ENCODE measurements at regions not wholly inside any gene's neighbourhood (a gene's known extent, or its start where the extent isn't known, plus 50 kb on each side); places are given as distances from the start of the nearest gene placed in this dataset.

GRCh38 chr4:95715830-95716229 lies 124.1 kb upstream of the PDHA2 start:
- DNase-seq (ENCODE audit: low spot score) (no peak), ATAC-seq (ENCODE audit: low read depth) (peak; percentile 72)
- Histone ChIP-seq H3K4me1 (ENCODE audit: insufficient read depth, poor library complexity, severe bottlenecking) (peaks cover 10% of the 10 kb centered on the region), H3K27ac (ENCODE audit: poor library complexity, severe bottlenecking) (peak overlapping the region; percentile 27), H3K4me3 (ENCODE audit: severe bottlenecking) (no peak overlapping the region), H3K9me3 (ENCODE audit: severe bottlenecking) (no peaks in the 10 kb centered on the region), H3K36me3 (ENCODE audit: low read depth) (no peaks in the 10 kb centered on the region), H3K27me3 (ENCODE audit: insufficient read depth, poor library complexity, severe bottlenecking) (no peaks in the 10 kb centered on the region)
- no peak for TF ChIP-seq CTCF (IDR thresholded peaks at IDR 0.05; ENCODE audit: poor library complexity, severe bottlenecking)

GRCh38 chr4:95714571-95714970 lies 125.3 kb upstream of the PDHA2 start:
- H3K4me1 ChIP-seq (ENCODE audit: insufficient read depth, poor library complexity, severe bottlenecking), result peaks cover 10% of the 10 kb centered on the region
- H3K27me3 ChIP-seq (ENCODE audit: insufficient read depth, poor library complexity, severe bottlenecking), result no peaks in the 10 kb centered on the region
- H3K27ac ChIP-seq (ENCODE audit: poor library complexity, severe bottlenecking), result no peak overlapping the region
- no peaks in the 10 kb centered on the region for H3K9me3 ChIP-seq (ENCODE audit: severe bottlenecking)
- no peak for TF ChIP-seq CTCF (IDR thresholded peaks at IDR 0.05; ENCODE audit: poor library complexity, severe bottlenecking)
- no peak overlapping the region for H3K4me3 ChIP-seq (ENCODE audit: severe bottlenecking)
- DNase-seq (ENCODE audit: low spot score), result no peak
- no peak for ATAC-seq (ENCODE audit: low read depth)
- H3K36me3 ChIP-seq (ENCODE audit: low read depth), result no peaks in the 10 kb centered on the region

GRCh38 chr4:95705323-95705722 lies 134.6 kb upstream of the PDHA2 start:
- H3K4me1 ChIP-seq (ENCODE audit: insufficient read depth, poor library complexity, severe bottlenecking), result peaks cover 10% of the 10 kb centered on the region
- no peak overlapping the region for H3K4me3 ChIP-seq (ENCODE audit: severe bottlenecking)
- H3K36me3 ChIP-seq (ENCODE audit: low read depth), result no peaks in the 10 kb centered on the region
- DNase-seq (ENCODE audit: low spot score) (no peak), ATAC-seq (ENCODE audit: low read depth) (no peak)
- no peaks in the 10 kb centered on the region for H3K9me3 ChIP-seq (ENCODE audit: severe bottlenecking)
- no peak overlapping the region for H3K27ac ChIP-seq (ENCODE audit: poor library complexity, severe bottlenecking)
- no peak for TF ChIP-seq CTCF (IDR thresholded peaks at IDR 0.05; ENCODE audit: poor library complexity, severe bottlenecking)
- no peaks in the 10 kb centered on the region for H3K27me3 ChIP-seq (ENCODE audit: insufficient read depth, poor library complexity, severe bottlenecking)

- Histone ChIP-seq H3K9me3 (ENCODE audit: severe bottlenecking) (no peaks in the 10 kb centered on the region), H3K27ac (ENCODE audit: poor library complexity, severe bottlenecking) (peak overlapping the region; percentile 1), H3K27me3 (ENCODE audit: insufficient read depth, poor library complexity, severe bottlenecking) (no peaks in the 10 kb centered on the region), H3K36me3 (ENCODE audit: low read depth) (no peaks in the 10 kb centered on the region), H3K4me3 (ENCODE audit: severe bottlenecking) (no peak overlapping the region), H3K4me1 (ENCODE audit: insufficient read depth, poor library complexity, severe bottlenecking) (peaks cover 10% of the 10 kb centered on the region)
- ATAC-seq (ENCODE audit: low read depth), result peak; percentile 67
- TF ChIP-seq CTCF (IDR thresholded peaks at IDR 0.05; ENCODE audit: poor library complexity, severe bottlenecking), result no peak
- DNase-seq (ENCODE audit: low spot score), result no peak
Measured at GRCh38 chr4:95701500-95702170, 138.3 kb upstream of the PDHA2 start.

GRCh38 chr4:95694411-95694810 lies 145.5 kb upstream of the PDHA2 start:
- no peak overlapping the region for H3K27ac ChIP-seq (ENCODE audit: poor library complexity, severe bottlenecking)

More at GRCh38 chr4:95694411-95694810, 145.5 kb upstream of the PDHA2 start:
- DNase-seq (ENCODE audit: low spot score) (no peak), ATAC-seq (ENCODE audit: low read depth) (no peak)
- TF ChIP-seq CTCF (IDR thresholded peaks at IDR 0.05; ENCODE audit: poor library complexity, severe bottlenecking), result no peak
- H3K9me3 ChIP-seq (ENCODE audit: severe bottlenecking), result no peaks in the 10 kb centered on the region
- H3K4me3 ChIP-seq (ENCODE audit: severe bottlenecking), result no peak overlapping the region
- H3K4me1 ChIP-seq (ENCODE audit: insufficient read depth, poor library complexity, severe bottlenecking), result no peaks in the 10 kb centered on the region
- no peaks in the 10 kb centered on the region for H3K27me3 ChIP-seq (ENCODE audit: insufficient read depth, poor library complexity, severe bottlenecking)
- H3K36me3 ChIP-seq (ENCODE audit: low read depth), result no peaks in the 10 kb centered on the region
